RKO (cell line): ENCODE measurements at regions not wholly inside any gene's neighbourhood (a gene's known extent, or its start where the extent isn't known, plus 50 kb on each side); places are given as distances from the start of the nearest gene placed in this dataset.
"Not testable (repeated sequence)": the region's sequence is repeated elsewhere in the genome, so short reads cannot be mapped to it uniquely, and the experiment has no call there.

ENCODE experiments used
- DNase-seq: peaks from one replicate; pipeline ENCODE4 v3.0.0-alpha.2; 2016; ENCODE audit warnings: low spot score

- DNase-seq: no peak
Measured at GRCh38 chr5:109990723-109991359, 301.1 kb downstream of the MAN2A1 start.

DNA sequence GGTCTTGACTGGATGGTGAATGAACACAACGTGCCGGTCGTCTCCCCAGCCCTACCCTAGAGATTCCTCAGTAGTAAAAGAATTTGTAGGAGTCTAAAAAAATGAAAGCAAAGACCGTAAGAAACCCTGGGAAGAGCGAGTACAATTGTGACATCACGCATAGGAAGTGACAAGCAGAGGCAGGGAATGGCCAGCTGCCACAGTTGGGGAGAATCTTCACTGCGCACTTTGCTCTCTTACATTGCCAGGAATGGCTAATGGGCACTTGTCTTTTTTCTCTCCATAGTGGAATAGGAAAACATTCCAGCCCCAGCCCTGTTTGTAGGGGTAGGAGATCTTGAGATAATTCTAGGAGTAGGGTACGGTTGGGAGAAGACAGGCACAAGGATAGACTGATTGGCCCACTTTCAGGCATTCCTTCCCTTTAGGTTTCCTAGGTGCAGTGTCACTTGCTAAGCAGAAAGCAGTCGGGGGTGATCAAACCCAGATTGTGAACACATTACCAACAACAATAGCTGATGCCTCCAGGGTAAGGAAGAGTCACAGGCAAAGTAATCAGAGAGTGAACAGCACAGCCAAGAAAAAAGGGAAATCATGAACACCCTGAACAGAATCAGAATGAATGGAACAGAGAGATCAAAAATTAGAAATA lies 302.7 kb downstream of the MAN2A1 start:
- DNase-seq: no peak

DNA sequence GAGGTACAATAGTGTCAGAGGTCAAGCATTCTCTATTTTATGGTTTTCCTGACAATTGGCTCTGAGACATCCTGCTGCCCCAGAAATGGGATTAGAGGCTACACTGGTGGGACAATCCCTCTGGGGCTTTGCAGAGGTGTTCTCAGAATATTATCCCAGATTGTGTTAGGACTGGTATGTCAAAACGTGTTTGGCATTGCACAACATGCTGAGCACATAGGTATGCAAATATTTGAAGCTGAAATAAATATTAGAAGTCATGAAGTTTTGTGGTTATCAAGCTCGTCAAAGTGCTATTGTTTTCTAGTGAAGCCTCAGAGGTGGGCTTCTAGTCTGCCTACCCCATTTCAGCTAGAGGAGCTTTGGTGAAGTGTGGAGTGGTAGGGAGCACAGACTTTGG lies 304.4 kb downstream of the MAN2A1 start:
- DNase-seq: no peak

GRCh38 chr5:109996246-109996645 lies 306.5 kb downstream of the MAN2A1 start:
- DNase-seq: no peak

DNA sequence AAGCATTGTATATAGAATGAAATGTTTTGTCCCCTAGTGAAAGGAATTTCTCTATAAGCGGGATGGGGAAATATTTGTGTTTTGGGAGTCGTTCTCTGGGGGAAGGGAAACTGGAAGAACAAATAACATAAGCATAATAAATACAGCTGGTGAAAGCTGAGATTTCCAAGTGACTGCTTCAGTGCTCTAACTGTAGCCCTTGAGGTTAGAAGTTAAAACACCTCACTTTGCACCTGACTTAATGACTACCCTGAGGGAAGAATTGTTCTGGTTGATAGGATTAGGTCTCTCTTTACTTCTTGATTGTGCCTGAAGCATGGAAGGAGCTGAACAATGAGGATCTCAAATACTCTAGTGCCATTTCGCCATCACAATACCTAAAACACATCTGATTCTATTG lies 307.4 kb downstream of the MAN2A1 start:
- DNase-seq: no peak

GRCh38 chr5:109998208-109998607 lies 308.5 kb downstream of the MAN2A1 start:
- no peak for DNase-seq

- no peak for DNase-seq
Measured at GRCh38 chr5:109998726-109999125, 309.0 kb downstream of the MAN2A1 start.

DNA sequence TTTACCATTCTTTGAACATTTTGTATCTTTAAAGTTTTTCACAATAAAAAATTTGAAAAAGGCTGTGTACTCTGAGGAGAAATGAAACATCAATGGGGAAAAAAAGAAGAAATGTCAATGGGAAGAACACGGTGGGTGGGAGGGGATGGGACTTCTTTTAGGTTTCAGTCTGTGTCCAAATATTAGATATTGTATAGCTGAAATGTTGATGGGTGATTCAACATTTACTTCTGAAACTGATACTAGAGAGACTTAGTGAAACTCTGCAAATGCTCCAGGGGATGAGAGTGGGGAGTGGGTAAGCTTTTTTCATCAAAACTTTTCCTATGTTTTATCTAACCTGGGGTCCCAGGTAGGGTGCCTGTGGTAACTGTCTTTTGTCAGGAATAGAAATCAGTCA lies 311.9 kb downstream of the MAN2A1 start:
- DNase-seq: no peak

- DNase-seq: no peak
Measured at GRCh38 chr5:110002652-110003051, 312.9 kb downstream of the MAN2A1 start.

GRCh38 chr5:110005907-110006562 lies 316.3 kb downstream of the MAN2A1 start:
- not testable (repeated sequence) for DNase-seq

- no peak for DNase-seq
Measured at GRCh38 chr5:110007101-110007500, 317.4 kb downstream of the MAN2A1 start.

- DNase-seq: no peak
Measured at GRCh38 chr5:110008131-110008530, 318.4 kb downstream of the MAN2A1 start.

DNA sequence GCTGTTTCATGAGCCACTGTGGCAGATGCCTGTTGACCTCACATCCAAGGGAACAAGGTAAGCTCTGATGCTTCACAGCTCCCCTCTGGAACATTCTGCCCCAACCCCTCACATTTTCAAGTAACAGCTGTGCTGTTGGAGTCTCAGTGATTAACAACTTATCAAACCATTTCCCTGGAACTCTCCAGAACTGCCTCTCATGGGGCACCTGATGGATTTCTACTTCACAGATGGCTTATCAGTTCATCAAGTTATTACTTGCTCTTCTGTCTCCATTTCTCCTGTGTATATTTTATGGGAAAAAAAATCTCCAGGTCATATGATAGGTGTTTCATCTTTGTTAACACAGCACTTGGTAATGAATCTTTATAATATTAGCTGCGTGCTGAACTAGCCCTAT lies 322.4 kb downstream of the MAN2A1 start:
- no peak for DNase-seq

- DNase-seq: no peak
Measured at GRCh38 chr5:110013017-110013416, 323.3 kb downstream of the MAN2A1 start.

- no peak for DNase-seq
Measured at GRCh38 chr5:110017854-110018253, 328.1 kb downstream of the MAN2A1 start.

DNA sequence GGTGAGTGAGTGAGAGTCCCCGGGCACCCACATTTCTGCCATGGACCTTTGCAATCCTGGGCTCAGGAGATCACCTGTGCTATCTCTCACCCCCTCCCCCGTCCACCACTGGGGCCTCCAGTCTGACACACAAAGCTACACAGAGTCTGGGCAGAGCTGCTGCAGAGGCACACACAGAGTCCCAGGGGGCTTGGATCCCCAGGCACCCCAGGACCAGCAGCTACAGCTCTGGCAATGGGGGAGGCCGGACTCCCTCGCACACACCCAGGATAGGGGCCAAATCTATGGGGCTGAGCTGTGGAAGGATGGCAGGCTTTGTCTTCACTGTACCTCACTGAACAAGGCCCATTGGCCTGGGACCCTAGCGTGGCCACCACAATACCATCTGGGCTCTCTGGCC lies 328.8 kb downstream of the MAN2A1 start:
- no peak for DNase-seq

DNA sequence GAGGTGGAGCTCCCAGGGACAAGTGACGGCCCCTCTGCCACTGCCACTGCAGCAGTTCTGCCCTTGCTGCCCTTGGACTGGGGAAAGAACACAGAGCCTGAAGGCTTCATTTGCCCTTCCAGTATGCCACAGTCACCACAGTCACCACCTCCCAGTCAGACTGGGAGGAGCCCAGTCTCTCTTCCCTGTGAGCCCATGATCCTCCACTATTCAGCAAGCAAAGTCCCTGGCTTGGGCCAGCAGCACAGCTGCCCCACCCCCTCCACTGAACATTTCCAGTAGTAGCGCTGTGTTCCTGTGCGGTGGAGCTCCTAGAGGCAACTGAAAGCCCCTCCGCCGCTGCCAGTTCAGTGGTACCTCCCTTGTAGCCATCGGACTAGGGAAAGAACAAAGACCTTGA lies 329.4 kb downstream of the MAN2A1 start:
- no peak for DNase-seq

GRCh38 chr5:110019780-110020179 lies 330.1 kb downstream of the MAN2A1 start:
- no peak for DNase-seq

GRCh38 chr5:110021251-110021650 lies 331.5 kb downstream of the MAN2A1 start:
- no peak for DNase-seq

DNA sequence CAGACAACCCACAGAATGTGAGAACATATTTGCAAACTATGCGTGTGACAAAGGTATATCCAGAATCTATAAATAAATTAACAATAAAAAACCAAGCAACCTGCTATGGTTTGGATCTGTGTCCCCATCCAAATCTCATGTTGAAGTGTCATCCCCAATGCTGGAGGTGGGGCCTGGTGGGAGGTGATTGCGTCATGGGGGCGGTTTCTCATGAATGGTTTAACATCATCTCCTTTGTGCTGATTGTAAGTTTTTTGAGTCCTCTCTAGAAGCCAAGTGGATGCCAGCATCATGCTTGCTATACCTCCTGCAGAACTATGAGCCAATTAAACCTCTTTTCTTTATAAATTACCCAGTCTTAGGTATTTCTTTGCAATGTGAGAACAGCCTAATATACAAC lies 335.4 kb downstream of the MAN2A1 start:
- DNase-seq: no peak

- DNase-seq: no peak
Measured at GRCh38 chr5:110027527-110028322, 338.0 kb downstream of the MAN2A1 start.

GRCh38 chr5:110031402-110032140 lies 341.8 kb downstream of the MAN2A1 start:
- DNase-seq: no peak
